ENCODE measurements at regions not wholly inside any gene's neighbourhood (a gene's known extent, or its start where the extent isn't known, plus 50 kb on each side); places are given as distances from the start of the nearest gene placed in this dataset.

DNA sequence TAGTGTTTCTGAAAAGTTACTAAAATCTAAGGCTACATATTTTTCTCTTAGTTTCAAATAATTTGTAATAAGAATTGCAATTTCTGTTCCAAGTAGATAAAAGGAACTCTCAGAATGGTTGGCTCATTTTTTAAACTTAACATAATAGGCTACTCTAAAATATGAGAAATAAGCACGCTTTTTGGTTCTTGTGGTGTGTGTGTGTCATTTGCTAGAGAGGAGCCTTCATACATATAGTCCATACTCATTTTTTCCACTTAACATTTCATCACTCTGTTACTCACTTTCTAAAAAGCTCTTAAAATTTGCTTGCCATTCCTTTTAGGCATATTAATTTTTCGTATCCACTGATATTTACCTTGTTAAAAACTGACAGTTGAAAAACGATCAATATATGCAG, 74.0 kb upstream of the VWDE start:
- H3K4me3 ChIP-seq (ENCODE audit: low read depth, low read length) = no peak overlapping the region
- TF ChIP-seq, protein P1, sequence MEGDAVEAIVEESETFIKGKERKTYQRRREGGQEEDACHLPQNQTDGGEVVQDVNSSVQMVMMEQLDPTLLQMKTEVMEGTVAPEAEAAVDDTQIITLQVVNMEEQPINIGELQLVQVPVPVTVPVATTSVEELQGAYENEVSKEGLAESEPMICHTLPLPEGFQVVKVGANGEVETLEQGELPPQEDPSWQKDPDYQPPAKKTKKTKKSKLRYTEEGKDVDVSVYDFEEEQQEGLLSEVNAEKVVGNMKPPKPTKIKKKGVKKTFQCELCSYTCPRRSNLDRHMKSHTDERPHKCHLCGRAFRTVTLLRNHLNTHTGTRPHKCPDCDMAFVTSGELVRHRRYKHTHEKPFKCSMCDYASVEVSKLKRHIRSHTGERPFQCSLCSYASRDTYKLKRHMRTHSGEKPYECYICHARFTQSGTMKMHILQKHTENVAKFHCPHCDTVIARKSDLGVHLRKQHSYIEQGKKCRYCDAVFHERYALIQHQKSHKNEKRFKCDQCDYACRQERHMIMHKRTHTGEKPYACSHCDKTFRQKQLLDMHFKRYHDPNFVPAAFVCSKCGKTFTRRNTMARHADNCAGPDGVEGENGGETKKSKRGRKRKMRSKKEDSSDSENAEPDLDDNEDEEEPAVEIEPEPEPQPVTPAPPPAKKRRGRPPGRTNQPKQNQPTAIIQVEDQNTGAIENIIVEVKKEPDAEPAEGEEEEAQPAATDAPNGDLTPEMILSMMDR (IDR thresholded peaks at IDR 0.05; ENCODE audit: low read depth, low read length) = no peak

DNA sequence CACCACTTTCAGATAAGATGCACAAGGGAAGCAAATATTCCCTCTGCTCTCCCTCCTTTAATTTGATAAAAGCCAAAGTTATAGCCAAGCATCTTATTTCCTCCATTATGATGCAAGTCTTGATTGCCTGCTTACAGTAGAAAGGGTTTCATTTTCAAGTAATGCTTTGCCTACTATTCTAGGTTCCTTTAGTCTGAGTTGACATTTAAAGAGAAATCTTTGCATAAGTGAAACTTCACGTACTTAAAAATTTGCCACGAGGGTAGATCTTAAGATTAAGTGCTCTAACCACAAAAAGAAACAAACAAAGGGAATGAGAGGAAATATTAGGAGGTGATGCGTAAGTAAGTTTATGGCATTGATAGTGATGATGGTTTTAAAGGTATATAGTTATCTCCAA, 78.1 kb upstream of the VWDE start:
- no peak overlapping the region for H3K4me3 ChIP-seq (ENCODE audit: low read depth, low read length)
- TF ChIP-seq, protein P1 (IDR thresholded peaks at IDR 0.05; ENCODE audit: low read depth, low read length) = no peak

DNA sequence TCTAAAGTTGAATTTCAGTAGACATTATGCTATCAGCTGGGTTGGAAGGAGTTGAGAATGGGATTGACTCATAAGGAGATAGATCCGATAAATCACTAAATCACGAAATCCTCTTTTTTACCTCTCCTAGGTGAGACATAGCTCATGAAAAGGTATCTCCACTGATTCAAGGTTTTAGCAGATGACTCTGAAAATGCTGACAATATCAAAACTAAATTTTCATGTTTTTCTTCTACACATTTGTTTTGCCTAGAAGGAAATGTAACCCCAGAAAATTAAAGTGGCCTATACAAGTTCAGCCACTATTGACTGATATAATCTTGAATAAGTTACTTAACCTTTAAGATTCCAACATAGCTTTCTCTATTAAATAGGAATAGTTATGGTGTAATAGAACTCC, 82.2 kb upstream of the VWDE start:
- no peak overlapping the region for H3K4me3 ChIP-seq (ENCODE audit: low read depth, low read length)
- TF ChIP-seq, protein P1 (IDR thresholded peaks at IDR 0.05; ENCODE audit: low read depth, low read length) = no peak

DNA sequence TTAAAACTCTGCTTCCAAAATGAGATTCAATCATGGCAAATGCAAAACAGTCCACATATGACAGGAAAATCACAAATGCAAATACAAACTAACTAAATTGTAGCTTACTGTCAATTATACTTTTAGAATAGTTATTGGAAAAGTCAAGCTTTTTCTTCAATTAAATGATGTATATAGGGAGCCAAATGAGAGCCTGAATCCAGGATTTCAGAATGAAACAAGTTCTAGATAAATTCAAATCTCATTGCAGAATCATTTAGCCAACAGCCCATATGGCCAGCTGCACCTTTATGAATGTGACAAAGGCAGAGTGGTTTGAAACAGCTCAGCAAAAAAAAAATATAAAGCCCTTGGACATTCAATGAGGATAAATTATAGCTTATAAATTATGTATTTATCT, 82.2 kb upstream of the SCIN start:
- TF ChIP-seq, protein P1 (IDR thresholded peaks at IDR 0.05; ENCODE audit: low read depth, low read length) = no peak
- H3K4me3 ChIP-seq (ENCODE audit: low read depth, low read length) = no peak overlapping the region

DNA sequence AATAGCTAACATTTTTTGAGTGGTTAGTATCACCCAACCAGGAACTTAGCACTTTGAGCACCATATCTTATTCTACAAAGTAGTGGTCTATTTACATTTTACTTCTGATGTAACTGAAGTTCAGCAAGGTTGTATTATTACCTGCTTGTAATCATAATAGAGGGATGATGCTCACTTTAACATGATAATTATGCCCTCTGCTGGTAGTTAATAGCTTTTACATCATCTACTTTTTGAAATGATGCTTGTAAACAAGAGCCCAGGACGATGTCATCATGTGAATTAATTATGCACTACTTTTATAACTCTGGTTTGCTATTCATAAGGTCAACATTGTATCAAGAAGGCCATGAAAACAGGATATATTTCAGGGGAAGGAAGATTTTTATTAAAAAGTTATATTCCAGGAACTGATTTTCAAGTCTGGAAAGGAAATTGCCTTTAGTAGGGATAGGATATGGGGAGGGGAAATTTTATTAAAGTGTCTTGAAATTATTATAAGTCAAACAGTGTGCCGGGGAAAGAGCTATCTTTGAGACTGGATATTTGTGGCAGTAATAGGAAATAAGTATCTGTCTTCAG, 80.3 kb upstream of the SCIN start:
- TF ChIP-seq, protein P1 (IDR thresholded peaks at IDR 0.05; ENCODE audit: low read depth, low read length) = no peak

DNA sequence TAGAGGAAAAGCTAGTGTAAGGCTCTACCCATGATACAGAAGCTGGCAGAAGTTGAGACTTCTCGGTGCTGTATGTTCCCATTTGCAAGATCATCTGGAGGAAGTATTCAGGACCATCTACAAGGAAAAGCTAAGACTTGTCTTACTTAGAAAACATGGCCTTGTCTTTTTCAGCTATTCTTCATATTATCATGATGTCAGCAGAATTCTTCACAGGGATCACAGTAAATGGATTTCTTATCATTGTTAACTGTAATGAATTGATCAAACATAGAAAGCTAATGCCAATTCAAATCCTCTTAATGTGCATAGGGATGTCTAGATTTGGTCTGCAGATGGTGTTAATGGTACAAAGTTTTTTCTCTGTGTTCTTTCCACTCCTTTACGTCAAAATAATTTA, 79.6 kb upstream of the SCIN start:
- TF ChIP-seq, protein P1 (IDR thresholded peaks at IDR 0.05; ENCODE audit: low read depth, low read length) = no peak
- H3K4me3 ChIP-seq (ENCODE audit: low read depth, low read length) = no peak overlapping the region

More for the DNA sequence above, 80.3 kb upstream of the SCIN start:
- no peak overlapping the region for H3K4me3 ChIP-seq (ENCODE audit: low read depth, low read length)

DNA sequence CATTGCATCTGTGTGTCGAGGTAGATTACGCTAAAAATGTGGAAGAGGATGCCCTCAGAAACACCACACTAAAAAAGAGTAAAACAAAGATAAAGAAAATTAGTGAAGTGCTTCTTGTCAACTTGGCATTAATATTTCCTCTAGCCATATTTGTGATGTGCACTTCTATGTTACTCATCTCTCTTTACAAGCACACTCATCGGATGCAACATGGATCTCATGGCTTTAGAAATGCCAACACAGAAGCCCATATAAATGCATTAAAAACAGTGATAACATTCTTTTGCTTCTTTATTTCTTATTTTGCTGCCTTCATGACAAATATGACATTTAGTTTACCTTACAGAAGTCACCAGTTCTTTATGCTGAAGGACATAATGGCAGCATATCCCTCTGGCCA, 79.0 kb upstream of the SCIN start:
- no peak overlapping the region for H3K4me3 ChIP-seq (ENCODE audit: low read depth, low read length)
- TF ChIP-seq, protein P1 (IDR thresholded peaks at IDR 0.05; ENCODE audit: low read depth, low read length) = no peak
